AG04450 (cell line): ENCODE measurements at regions not wholly inside any gene's neighbourhood (a gene's known extent, or its start where the extent isn't known, plus 50 kb on each side); places are given as distances from the start of the nearest gene placed in this dataset.
"Not testable (repeated sequence)": the region's sequence is repeated elsewhere in the genome, so short reads cannot be mapped to it uniquely, and the experiment has no call there.

ENCODE experiments used
- CTCF ChIA-PET: fragments of 300-600, 350-600 bp; formaldehyde crosslinking; extraction: SDS; loops from one replicate; lab custom pipeline; 2022; ENCODE audit warnings: antibody characterized with exemption, inconsistent platforms; lab: Charles Lee
- POLR2A ChIA-PET: fragments of 350-600 bp; formaldehyde crosslinking; extraction: SDS; loops from one replicate; lab custom pipeline; 2021; ENCODE audit warnings: antibody characterized with exemption, inconsistent platforms; lab: Yijun Ruan, JAX
- DNase-seq: peaks from one replicate; pipeline ENCODE4 v3.0.0-alpha.2; 2011; ENCODE audit warnings: low read depth, low spot score
- H3K27ac ChIP-seq: one replicate; pipeline ENCODE4 v1.5.1; 2012; ENCODE audit warnings: low read depth, low read length, control low read depth
- H3K27me3 ChIP-seq: one replicate; pipeline ENCODE4 v1.6.0; 2012; ENCODE audit warnings: low read length; ENCODE audit not compliant: control insufficient read depth, insufficient read depth
- H3K4me3 ChIP-seq: 2 replicates; pipeline ENCODE4 v1.5.1; 2011; ENCODE audit warnings: mild to moderate bottlenecking, low read depth, low read length, control low read depth
- H3K9me3 ChIP-seq: 2 replicates; pipeline ENCODE4 v1.5.1; 2012; ENCODE audit warnings: low read length; ENCODE audit not compliant: control insufficient read depth, insufficient read depth
- TF ChIP-seq, protein P1 (sequence below): IDR thresholded peaks from 2 replicates; pipeline ENCODE4 v1.5.1; 2011; ENCODE audit warnings: low read depth, low read length, control low read depth, inconsistent platforms

DNA sequence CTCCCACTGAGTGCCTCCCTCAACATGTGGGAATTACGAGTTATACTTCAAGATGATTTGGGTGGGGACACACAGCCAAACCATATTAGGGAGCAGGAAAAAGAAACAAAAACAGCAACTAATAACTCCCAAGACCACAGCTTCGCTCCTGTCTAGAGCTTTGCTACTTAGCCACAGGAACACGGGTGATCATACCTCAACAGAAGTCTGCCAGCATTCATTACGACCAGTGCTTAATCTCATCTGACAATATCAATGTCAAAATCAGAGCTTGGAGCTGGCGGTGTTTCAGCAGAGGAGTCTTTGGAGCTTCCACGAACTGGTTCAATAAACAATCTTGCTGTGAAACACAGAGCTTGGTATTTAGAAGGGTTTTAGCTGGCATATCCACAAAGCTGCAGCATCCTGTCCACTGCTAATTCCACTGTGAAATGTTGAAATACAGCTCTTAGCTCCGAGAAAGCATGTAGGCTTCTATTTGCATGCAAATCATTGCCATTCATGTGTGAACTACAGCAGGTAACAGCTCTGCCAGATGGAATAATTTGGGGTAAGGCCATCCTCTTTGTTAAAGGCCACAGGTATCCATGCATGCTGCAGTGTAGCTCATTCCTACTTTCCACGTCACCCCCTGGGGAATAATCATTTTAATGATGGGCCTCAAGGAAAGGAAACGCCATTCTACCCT, 128.4 kb upstream of the GOT2 start:
- TF ChIP-seq, protein P1, sequence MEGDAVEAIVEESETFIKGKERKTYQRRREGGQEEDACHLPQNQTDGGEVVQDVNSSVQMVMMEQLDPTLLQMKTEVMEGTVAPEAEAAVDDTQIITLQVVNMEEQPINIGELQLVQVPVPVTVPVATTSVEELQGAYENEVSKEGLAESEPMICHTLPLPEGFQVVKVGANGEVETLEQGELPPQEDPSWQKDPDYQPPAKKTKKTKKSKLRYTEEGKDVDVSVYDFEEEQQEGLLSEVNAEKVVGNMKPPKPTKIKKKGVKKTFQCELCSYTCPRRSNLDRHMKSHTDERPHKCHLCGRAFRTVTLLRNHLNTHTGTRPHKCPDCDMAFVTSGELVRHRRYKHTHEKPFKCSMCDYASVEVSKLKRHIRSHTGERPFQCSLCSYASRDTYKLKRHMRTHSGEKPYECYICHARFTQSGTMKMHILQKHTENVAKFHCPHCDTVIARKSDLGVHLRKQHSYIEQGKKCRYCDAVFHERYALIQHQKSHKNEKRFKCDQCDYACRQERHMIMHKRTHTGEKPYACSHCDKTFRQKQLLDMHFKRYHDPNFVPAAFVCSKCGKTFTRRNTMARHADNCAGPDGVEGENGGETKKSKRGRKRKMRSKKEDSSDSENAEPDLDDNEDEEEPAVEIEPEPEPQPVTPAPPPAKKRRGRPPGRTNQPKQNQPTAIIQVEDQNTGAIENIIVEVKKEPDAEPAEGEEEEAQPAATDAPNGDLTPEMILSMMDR = no peak
- H3K27ac ChIP-seq = no peak overlapping the region
- H3K9me3 ChIP-seq = no peaks in the 10 kb centered on the region
- DNase-seq = no peak
- H3K27me3 ChIP-seq = no peaks in the 10 kb centered on the region
- ChIA-PET CTCF (no interaction called here), POLR2A (no interaction called here)
- no peak overlapping the region for H3K4me3 ChIP-seq

DNA sequence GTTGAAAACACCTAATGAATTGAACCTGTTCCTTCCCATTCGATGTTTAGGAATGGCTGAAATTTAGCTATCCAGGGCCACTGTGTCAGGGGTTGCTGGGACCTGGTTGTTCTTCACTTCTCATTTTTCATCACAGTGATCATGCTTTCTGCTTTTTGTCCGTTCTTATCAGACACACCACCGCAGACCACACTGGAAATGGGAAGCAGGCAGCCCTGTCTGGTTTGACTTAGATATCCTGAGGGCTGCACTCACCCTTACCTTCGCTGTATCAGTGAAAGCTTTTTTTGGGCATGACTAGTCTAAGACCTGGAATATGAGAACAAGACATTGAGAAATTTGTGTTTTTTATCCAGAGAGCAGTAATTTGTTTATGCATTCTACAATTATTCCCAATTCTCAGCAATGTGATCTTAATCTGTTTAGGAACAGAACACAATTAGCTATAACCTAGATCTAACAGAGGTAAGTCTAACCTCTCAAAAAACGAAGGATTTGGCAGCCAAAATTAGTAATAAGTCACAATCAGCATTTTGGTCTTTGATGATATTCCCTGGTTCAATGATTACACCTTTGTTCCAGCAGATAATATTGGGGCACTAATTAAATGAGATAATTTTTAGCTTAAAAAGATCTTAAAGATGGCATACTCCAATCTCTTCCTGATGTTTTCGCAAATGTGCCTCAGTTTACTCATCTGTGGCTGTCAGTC, 126.0 kb upstream of the GOT2 start:
- no peaks in the 10 kb centered on the region for H3K9me3 ChIP-seq
- TF ChIP-seq, protein P1 = no peak
- H3K4me3 ChIP-seq = no peak overlapping the region
- H3K27me3 ChIP-seq = no peaks in the 10 kb centered on the region
- no peak overlapping the region for H3K27ac ChIP-seq
- CTCF ChIA-PET = no interaction called here
- POLR2A ChIA-PET = no interaction called here
- no peak for DNase-seq

DNA sequence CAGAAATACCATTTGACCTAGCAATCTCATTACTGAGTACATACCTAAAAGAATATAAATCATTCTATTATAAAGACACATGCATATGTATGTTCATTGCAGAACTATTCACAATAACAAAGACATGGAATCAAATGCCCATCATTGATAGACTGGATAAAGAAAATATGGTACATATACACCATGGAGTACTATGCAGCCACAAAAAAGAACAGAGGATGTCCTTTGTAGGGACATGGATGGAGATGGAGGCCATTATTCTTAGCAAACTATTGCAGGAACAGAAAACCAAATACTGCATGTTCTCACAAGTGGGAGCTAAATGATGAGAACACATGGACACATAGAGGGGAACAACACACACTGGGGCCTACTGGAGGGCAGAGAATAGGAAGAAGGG, 124.5 kb upstream of the GOT2 start:
- H3K9me3 ChIP-seq, H3K27ac ChIP-seq, POLR2A ChIA-PET, CTCF ChIA-PET, DNase-seq, H3K4me3 ChIP-seq, H3K27me3 ChIP-seq: not testable (repeated sequence)

DNA sequence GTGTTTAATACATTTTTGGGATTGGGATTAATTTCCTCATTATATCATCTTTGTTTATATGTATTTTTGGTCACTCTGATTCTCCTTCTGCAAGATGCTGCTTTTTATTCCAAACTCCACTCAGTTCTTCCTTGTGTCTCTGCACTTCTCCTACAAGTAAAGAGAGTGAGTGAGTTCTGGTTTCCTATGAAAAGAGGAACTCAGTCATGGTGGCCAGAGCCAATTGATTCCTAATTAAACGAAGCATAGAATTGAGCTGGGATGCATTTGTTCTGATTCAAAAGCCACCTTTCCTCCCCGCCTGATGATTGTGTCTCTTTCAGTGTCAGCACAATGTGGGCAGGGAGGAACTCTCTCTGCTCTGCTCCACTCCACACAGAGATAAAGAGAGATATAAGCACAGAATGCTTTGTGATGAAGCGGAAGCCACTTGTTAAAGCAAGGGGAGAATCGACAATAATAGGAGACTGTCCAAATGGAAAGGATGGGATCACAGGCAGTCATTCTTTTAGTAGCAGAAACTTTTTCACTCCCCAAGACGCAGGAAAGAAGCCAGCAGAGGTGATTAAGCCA, 121.3 kb upstream of the GOT2 start:
- no peaks in the 10 kb centered on the region for H3K27me3 ChIP-seq
- no peak for DNase-seq
- H3K4me3 ChIP-seq = no peak overlapping the region
- CTCF ChIA-PET = no interaction called here
- TF ChIP-seq, protein P1 = no peak
- H3K9me3 ChIP-seq = no peaks in the 10 kb centered on the region
- POLR2A ChIA-PET = no interaction called here
- H3K27ac ChIP-seq = no peak overlapping the region

DNA sequence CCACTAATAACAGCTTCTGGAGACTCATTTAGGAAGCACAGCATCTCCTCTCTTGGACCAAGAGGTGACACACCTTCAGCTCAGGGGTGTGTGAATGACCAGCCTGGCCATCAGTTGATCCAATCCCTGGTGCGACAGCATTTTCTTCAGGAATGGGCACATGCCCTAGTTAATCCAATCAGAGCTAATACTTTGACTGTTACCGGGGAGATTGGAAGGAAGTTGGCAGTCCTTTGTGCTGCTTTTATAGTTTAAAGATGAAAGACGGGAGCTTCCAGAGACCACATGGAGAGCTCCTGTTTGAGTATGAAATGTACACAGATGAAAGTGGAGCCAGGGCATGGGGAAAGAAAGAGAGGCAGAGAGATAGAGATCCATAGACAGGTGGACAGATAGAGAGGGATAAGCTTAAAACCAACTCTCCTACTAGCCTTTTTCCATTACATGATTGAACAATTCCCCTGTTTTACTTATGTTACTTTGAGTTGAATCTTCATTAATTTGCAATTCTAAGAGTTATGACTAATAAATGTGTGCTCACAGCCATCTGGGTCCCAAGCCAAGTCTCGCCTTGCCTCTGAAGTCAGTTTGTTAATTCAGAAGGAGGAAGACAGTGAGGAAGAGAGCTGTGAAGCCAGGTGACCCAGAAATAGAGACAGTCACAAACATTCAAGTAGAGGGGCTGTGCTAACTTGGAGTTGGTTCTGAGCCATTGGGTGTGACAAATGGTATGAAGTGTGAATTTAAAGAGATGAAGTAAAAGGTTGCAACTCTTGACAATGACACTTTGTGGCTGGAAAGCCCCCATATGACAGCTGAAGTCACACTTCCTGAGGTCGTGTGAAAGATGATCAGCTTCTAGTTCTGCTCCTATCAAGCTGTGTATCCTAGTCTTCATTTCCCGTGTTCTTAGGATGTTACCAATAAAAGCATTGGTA, 120.0 kb upstream of the GOT2 start:
- Histone ChIP-seq H3K4me3 (no peak overlapping the region), H3K9me3 (no peaks in the 10 kb centered on the region), H3K27ac (no peak overlapping the region), H3K27me3 (no peaks in the 10 kb centered on the region)
- no peak for DNase-seq
- ChIA-PET CTCF (interaction anchor here (1.9 kb wide), 1 partner anchor 40 kb away, joined by 6 read pairs; no protein-coding TSS in a partner anchor), POLR2A (no interaction called here)
- TF ChIP-seq, protein P1 = no peak
